SK-N-MC (cell line): ENCODE measurements at regions not wholly inside any gene's neighbourhood (a gene's known extent, or its start where the extent isn't known, plus 50 kb on each side); places are given as distances from the start of the nearest gene placed in this dataset.

ENCODE experiments used
- DNase-seq: peaks from one replicate; pipeline ENCODE4 v3.0.0-alpha.2; 2011; ENCODE audit warnings: low read depth, low spot score
- H3K27ac ChIP-seq: fragments of 200-600 bp; sonication (generic); 2 replicates; pipeline ENCODE4 v1.5.1; 2016; ENCODE audit warnings: mixed run types
- H3K36me3 ChIP-seq: fragments of 200-600 bp; sonication (generic); 2 replicates; pipeline ENCODE4 v1.6.1; 2017; ENCODE audit warnings: antibody characterized with exemption, low read length, mixed read lengths; ENCODE audit not compliant: insufficient read depth
- H3K4me3 ChIP-seq: fragments of 200-600 bp; sonication (generic); 2 replicates; pipeline ENCODE4 v1.5.1; 2016
- H3K9ac ChIP-seq: fragments of 200-600 bp; sonication (generic); 2 replicates; pipeline ENCODE4 v1.8.0; 2017; ENCODE audit warnings: mixed run types, mixed read lengths; ENCODE audit not compliant: insufficient read length
- H3K9me3 ChIP-seq: fragments of 200-600 bp; sonication (generic); 2 replicates; pipeline ENCODE4 v1.6.1; 2017; ENCODE audit warnings: low read depth, mild to moderate bottlenecking, antibody characterized with exemption, low read length, moderate library complexity, mixed read lengths
- EZH2 ChIP-seq: fragments of 200-600 bp; sonication (generic); IDR thresholded peaks from one replicate; pipeline ENCODE4 v1.6.1; 2017; ENCODE audit warnings: antibody characterized with exemption
- FOXP2 ChIP-seq: optimal IDR thresholded peaks from 2 replicates; pipeline ENCODE3; 2011; ENCODE audit warnings: mild to moderate bottlenecking, moderate library complexity; ENCODE audit not compliant: insufficient read depth; ENCODE audit errors: extremely low read length, control extremely low read depth
- POLR2AphosphoS5 ChIP-seq: IDR thresholded peaks from 2 replicates; pipeline ENCODE4 v1.6.1; 2012; ENCODE audit warnings: mild to moderate bottlenecking, low read depth, low read length, borderline replicate concordance

DNA sequence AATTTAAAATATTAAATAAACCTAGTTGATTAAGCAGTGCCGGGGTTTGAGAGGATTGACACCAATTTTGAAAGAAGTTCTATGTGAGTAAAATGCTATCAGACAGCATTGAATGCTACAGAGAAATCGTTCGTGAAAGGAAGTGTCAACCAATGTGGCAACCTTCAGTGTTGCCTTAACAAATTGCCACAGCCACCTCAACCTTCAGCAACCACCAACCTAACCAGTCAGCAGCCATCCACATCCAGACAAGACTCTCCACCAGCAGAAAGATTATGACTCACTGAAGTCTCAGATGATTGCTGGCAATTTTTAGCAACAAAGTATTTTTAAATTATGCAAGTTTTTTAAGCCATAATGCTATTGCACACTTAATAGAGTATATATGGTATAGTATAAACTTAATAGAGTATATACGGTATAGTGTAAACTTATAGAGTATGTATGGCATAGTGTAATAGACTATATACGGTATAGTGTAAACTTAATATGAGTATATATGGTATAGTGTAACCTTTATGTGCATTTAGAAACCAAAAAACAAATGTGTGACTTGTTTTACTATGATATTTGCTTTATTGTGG, 65.3 kb upstream of the ID4 start:
- no peaks in the 10 kb centered on the region for H3K9me3 ChIP-seq
- H3K4me3 ChIP-seq: no peak overlapping the region
- H3K36me3 ChIP-seq: no peaks in the 10 kb centered on the region
- no peak for DNase-seq
- H3K27ac ChIP-seq: no peak overlapping the region
- no peak overlapping the region for H3K9ac ChIP-seq
- no peak for TF ChIP-seq EZH2
- TF ChIP-seq POLR2AphosphoS5: no peak
- TF ChIP-seq FOXP2: no peak

DNA sequence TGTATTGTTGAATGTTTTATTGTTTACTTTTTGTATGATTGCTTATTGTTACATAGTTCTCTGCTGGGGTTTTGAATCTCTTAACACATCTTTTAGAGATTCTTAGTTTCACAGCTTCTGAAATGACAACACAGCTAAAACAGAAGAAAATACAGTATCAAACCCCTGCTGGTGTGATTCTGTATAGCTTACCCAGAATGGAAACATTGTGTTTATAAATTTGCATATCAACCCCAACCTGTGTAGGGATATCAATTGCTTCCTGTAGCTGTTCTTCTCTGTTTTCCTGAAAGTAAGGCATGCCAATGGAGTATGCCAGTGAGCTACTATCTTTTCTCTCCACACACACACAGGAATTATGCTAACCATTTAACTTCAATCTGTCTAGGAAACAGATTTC, 64.3 kb upstream of the ID4 start:
- no peak overlapping the region for H3K27ac ChIP-seq
- no peak overlapping the region for H3K9ac ChIP-seq
- no peak for DNase-seq
- H3K4me3 ChIP-seq: no peak overlapping the region
- no peaks in the 10 kb centered on the region for H3K36me3 ChIP-seq
- TF ChIP-seq FOXP2 (no peak), EZH2 (no peak), POLR2AphosphoS5 (no peak)
- H3K9me3 ChIP-seq: no peaks in the 10 kb centered on the region

DNA sequence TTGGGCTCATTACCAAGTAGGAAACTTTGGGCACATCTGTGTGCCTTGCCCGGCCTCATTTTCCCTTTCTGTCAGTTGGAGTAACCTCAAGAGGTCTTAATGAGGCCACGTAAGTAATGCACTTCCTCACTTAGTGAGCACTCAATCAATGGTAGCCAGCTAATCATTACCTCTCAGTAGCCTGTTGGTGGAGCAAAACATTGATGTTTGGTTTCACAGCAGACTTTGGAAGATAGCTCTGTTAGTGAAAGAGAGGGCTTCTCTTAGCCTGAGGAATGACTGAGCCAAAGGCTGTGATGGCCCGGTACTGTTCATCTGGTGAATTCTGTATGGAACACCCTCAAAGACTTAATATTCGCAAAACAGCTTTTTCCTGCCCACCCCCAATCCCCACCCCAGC, 55.9 kb upstream of the ID4 start:
- no peak for DNase-seq
- Histone ChIP-seq H3K36me3 (no peaks in the 10 kb centered on the region), H3K9ac (no peak overlapping the region)

DNA sequence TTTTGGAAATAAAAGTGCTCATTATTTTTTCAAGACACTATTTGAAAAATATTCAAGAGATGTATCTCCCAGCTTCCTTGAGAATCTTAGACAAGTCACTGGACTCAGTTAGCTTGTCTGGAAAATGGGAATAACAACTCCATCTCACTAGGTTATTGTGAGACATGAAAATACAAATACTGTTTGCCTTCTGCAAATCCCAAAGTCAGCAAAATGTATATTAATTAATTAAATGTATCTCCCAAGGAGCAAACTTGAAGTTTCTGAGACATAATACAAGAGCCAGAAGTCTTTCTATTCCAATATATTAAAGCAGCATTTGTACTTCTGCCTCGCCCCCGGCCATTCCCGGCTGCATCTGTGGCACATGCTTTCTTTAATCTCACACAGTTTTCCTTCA, 54.6 kb upstream of the ID4 start:
- no peak for DNase-seq
- no peaks in the 10 kb centered on the region for H3K9me3 ChIP-seq

More for the DNA sequence above, 55.9 kb upstream of the ID4 start:
- H3K4me3 ChIP-seq: no peak overlapping the region
- H3K27ac ChIP-seq: no peak overlapping the region
- no peak for TF ChIP-seq EZH2
- no peak for TF ChIP-seq POLR2AphosphoS5
- TF ChIP-seq FOXP2: no peak
- no peaks in the 10 kb centered on the region for H3K9me3 ChIP-seq

More for the DNA sequence above, 54.6 kb upstream of the ID4 start:
- no peak overlapping the region for H3K27ac ChIP-seq
- H3K9ac ChIP-seq: no peak overlapping the region
- no peaks in the 10 kb centered on the region for H3K36me3 ChIP-seq
- no peak overlapping the region for H3K4me3 ChIP-seq
- TF ChIP-seq POLR2AphosphoS5 (no peak), FOXP2 (no peak), EZH2 (no peak)
